ENCODE measurements at regions not wholly inside any gene's neighbourhood (a gene's known extent, or its start where the extent isn't known, plus 50 kb on each side); places are given as distances from the start of the nearest gene placed in this dataset.

DNA sequence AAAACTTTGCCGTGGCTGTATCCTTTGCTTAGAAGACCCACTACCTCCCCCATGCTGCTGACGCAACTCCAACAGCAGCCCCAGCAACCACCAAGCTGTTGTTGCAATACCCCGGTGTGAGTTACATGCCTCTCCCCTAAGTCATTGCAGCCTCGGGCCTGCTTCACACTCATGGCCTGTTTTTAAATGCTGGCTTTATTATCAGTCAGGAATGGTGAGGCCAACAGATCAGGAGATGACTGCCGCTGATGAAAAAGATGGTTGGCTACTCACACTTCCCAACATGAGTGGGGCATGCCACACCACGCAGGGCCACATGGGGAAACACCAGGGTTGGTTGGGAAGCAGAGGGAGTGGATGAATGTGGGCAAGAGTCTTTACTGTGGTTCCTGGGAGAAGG is 171.5 kb upstream of the SYT13 start:
- TF ChIP-seq, protein P1, sequence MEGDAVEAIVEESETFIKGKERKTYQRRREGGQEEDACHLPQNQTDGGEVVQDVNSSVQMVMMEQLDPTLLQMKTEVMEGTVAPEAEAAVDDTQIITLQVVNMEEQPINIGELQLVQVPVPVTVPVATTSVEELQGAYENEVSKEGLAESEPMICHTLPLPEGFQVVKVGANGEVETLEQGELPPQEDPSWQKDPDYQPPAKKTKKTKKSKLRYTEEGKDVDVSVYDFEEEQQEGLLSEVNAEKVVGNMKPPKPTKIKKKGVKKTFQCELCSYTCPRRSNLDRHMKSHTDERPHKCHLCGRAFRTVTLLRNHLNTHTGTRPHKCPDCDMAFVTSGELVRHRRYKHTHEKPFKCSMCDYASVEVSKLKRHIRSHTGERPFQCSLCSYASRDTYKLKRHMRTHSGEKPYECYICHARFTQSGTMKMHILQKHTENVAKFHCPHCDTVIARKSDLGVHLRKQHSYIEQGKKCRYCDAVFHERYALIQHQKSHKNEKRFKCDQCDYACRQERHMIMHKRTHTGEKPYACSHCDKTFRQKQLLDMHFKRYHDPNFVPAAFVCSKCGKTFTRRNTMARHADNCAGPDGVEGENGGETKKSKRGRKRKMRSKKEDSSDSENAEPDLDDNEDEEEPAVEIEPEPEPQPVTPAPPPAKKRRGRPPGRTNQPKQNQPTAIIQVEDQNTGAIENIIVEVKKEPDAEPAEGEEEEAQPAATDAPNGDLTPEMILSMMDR (IDR thresholded peaks at IDR 0.05) = no peak
- no peak for TF ChIP-seq POLR2A (IDR thresholded peaks at IDR 0.05)

Data from body of pancreas (tissue), 4 donors.